Activated CD8-positive, alpha-beta T cell treated with anti-CD3 and anti-CD28 coated beads for 36 hours (primary cell): ENCODE measurements at regions not wholly inside any gene's neighbourhood (a gene's known extent, or its start where the extent isn't known, plus 50 kb on each side); places are given as distances from the start of the nearest gene placed in this dataset.

Source experiments
- ATAC-seq: fragments of 200-7000 bp; cut with Tn5 transposase; one replicate; pipeline ENCODE4 v1.10.0; 2021; ENCODE audit warnings: mild to moderate bottlenecking, moderate library complexity
- CTCF ChIA-PET: fragments of 350-600 bp; sonication (Branson Sonifier 250); formaldehyde crosslinking; loops from one replicate; lab custom pipeline; 2021; ENCODE audit warnings: antibody characterized with exemption; lab: Charles Lee
- POLR2A ChIA-PET: fragments of 350-600 bp; sonication (Branson Sonifier 250); formaldehyde crosslinking; loops from one replicate; lab custom pipeline; 2021; ENCODE audit warnings: antibody characterized with exemption; lab: Charles Lee
- DNase-seq: peaks from one replicate; pipeline ENCODE4 v3.0.0-alpha.2; 2020
- H3K27ac Mint-ChIP-seq: one replicate; pipeline ENCODE4 v1.8.0; 2021; ENCODE audit warnings: mild to moderate bottlenecking, mixed read lengths
- H3K27me3 Mint-ChIP-seq: one replicate; pipeline ENCODE4 v1.8.0; 2021; ENCODE audit warnings: mixed read lengths
- H3K36me3 Mint-ChIP-seq: one replicate; pipeline ENCODE4 v1.8.0; 2021; ENCODE audit warnings: low read depth, mixed read lengths
- H3K4me1 Mint-ChIP-seq: one replicate; pipeline ENCODE4 v1.8.0; 2021; ENCODE audit warnings: low read depth, mixed read lengths
- H3K4me3 Mint-ChIP-seq: one replicate; pipeline ENCODE4 v1.8.0; 2021; ENCODE audit warnings: mild to moderate bottlenecking, moderate library complexity, mixed read lengths
- H3K9me3 Mint-ChIP-seq: one replicate; pipeline ENCODE4 v1.8.0; 2021; ENCODE audit warnings: mixed read lengths
- intact Hi-C: fragments of 100-400 bp; cut with micrococcal nuclease; formaldehyde crosslinking; loops from one replicate; pipeline ENCODE4 v1.10.0; 2022
- TF ChIP-seq, protein P1 (sequence below): fragments of 200-600 bp; IDR thresholded peaks from one replicate; pipeline ENCODE4 v1.8.0; 2022; ENCODE audit warnings: antibody characterized with exemption, mild to moderate bottlenecking

DNA sequence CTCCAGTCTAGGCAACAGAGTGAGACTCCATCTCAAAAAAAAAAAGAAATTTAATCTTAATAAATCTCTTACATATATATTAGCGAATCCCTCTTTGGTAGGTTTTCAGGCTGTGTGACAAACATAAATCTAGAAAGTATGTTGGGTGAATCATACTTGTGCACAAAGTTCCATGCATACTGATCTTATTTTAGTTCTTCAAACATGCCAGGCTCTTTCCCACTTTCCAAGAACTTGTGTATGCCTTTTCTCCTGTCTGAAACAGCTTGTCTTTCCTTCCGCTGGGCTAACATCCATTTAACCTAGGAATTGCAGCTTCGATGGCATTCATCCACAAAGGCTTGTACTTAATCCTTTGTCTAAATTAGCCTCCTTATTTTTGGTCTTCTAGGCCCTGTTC lies 156.6 kb upstream of the CASK start:
- peaks cover 5% of the 10 kb centered on the region for H3K4me1 Mint-ChIP-seq
- DNase-seq (no peak), ATAC-seq (no peak)
- H3K27me3 Mint-ChIP-seq: no peaks in the 10 kb centered on the region
- H3K36me3 Mint-ChIP-seq: no peaks in the 10 kb centered on the region
- ChIA-PET POLR2A (no interaction called here), CTCF (interaction anchor here (0.7 kb wide), 1 partner anchor 392 kb away, joined by 3 read pairs; no protein-coding TSS in a partner anchor)
- no peak overlapping the region for H3K4me3 Mint-ChIP-seq
- no peak overlapping the region for H3K27ac Mint-ChIP-seq
- H3K9me3 Mint-ChIP-seq: no peaks in the 10 kb centered on the region
- TF ChIP-seq, protein P1, sequence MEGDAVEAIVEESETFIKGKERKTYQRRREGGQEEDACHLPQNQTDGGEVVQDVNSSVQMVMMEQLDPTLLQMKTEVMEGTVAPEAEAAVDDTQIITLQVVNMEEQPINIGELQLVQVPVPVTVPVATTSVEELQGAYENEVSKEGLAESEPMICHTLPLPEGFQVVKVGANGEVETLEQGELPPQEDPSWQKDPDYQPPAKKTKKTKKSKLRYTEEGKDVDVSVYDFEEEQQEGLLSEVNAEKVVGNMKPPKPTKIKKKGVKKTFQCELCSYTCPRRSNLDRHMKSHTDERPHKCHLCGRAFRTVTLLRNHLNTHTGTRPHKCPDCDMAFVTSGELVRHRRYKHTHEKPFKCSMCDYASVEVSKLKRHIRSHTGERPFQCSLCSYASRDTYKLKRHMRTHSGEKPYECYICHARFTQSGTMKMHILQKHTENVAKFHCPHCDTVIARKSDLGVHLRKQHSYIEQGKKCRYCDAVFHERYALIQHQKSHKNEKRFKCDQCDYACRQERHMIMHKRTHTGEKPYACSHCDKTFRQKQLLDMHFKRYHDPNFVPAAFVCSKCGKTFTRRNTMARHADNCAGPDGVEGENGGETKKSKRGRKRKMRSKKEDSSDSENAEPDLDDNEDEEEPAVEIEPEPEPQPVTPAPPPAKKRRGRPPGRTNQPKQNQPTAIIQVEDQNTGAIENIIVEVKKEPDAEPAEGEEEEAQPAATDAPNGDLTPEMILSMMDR: no peak
- intact Hi-C loops: no loop called here

DNA sequence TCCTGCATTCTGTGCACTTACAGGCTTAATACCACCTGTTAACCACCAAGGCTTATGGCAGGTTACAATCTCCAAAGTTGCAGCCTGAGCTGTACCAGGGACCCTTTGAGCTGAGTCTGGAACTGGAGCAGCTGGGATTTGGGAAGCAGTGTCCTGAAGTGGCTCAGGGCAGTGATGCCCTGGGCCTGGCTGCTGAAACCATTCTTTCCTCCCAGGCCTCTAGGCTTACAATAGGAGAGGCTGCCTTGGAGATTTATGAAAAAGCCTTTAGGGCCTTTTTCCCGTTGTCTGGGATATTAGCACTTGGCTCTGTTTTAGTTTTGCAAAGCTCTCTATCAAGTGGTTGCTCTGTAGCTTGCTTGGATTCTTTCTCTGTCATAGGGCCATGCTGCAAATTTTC lies 154.3 kb upstream of the CASK start:
- Mint-ChIP-seq H3K4me1 (peaks cover 5% of the 10 kb centered on the region), H3K27me3 (no peaks in the 10 kb centered on the region), H3K4me3 (no peak overlapping the region), H3K36me3 (no peaks in the 10 kb centered on the region), H3K27ac (no peak overlapping the region), H3K9me3 (no peaks in the 10 kb centered on the region)
- intact Hi-C loops: no loop called here
- ChIA-PET CTCF (no interaction called here), POLR2A (no interaction called here)
- ATAC-seq (no peak), DNase-seq (no peak)
- TF ChIP-seq, protein P1: no peak

DNA sequence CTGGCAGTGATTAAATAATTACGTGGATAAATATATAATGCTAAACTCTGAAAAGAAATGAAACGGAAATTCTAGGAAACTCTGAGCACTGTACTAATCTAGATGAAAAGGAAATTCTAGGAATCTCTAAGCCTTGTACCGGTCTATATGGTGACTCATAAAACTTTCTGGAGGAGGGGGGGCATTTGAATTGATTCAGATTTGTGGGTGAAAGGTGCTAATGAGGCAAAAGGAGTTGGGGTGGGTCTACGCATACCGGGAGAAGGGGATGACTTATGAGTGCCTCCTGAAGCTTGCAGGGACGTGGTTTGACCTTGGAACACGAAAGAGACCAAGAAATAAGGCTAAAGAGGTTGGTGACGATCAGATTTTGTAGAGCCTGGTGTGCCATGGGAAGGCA lies 151.7 kb upstream of the CASK start:
- no peaks in the 10 kb centered on the region for H3K36me3 Mint-ChIP-seq
- no peaks in the 10 kb centered on the region for H3K27me3 Mint-ChIP-seq
- POLR2A ChIA-PET: no interaction called here
- H3K27ac Mint-ChIP-seq: no peak overlapping the region
- TF ChIP-seq, protein P1: no peak
- intact Hi-C loops: no loop called here
- no peak for DNase-seq
- H3K9me3 Mint-ChIP-seq: no peaks in the 10 kb centered on the region
- CTCF ChIA-PET: no interaction called here
- ATAC-seq: peak; percentile 13
- H3K4me1 Mint-ChIP-seq: peaks cover 5% of the 10 kb centered on the region
- H3K4me3 Mint-ChIP-seq: no peak overlapping the region

DNA sequence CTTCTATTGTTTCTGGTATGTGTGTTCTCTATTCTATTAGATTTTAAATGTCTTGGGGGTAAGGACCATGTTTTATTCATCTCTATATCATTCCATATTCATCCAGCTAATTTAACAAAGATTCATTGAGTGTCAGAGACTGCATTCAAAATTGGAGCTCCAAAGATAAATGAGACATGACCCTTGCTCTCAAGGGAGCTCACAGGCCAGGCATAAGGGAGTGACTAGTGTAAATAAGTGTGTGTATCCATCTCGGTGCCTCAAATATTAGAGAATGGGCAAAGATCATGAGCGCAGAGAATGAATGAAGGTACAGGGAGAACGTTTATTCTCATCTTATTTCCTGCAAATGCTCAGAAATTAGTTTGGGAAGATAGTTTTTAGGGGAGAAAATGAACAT lies 150.1 kb upstream of the CASK start:
- DNase-seq: no peak
- CTCF ChIA-PET: interaction anchor here (1.0 kb wide), 1 partner anchor 14 kb away, joined by 3 read pairs; no protein-coding TSS in a partner anchor
- Mint-ChIP-seq H3K9me3 (no peaks in the 10 kb centered on the region), H3K4me3 (no peak overlapping the region), H3K4me1 (peaks cover 5% of the 10 kb centered on the region), H3K27ac (no peak overlapping the region), H3K36me3 (no peaks in the 10 kb centered on the region), H3K27me3 (no peaks in the 10 kb centered on the region)
- intact Hi-C loops: no loop called here
- ATAC-seq: no peak
- TF ChIP-seq, protein P1: no peak
- POLR2A ChIA-PET: interaction anchor here (1.0 kb wide), 1 partner anchor 11 kb away, joined by 4 read pairs; no protein-coding TSS in a partner anchor

DNA sequence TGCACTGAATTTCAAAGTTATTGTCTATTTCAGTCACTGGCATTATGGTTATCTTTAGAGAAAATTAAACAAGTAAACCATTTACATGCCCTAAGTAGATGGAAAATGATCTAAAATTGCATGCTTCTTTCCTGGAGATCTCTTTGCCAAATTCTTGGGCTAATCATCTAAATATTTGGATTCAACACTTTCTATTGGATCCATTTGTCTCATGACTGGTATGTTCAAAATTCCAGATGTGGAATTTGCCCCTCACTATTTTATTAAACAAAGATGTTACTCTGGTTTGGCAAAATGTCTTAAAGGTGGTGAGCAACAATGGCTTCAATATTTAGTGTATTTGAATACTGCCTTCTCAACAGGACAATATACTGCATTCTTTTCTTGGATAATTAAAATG lies 147.5 kb upstream of the CASK start:
- DNase-seq (no peak), ATAC-seq (no peak)
- intact Hi-C loops: no loop called here
- no peaks in the 10 kb centered on the region for H3K36me3 Mint-ChIP-seq
- CTCF ChIA-PET: no interaction called here
- TF ChIP-seq, protein P1: no peak
- peaks cover 5% of the 10 kb centered on the region for H3K4me1 Mint-ChIP-seq
- H3K27me3 Mint-ChIP-seq: no peaks in the 10 kb centered on the region
- no peak overlapping the region for H3K27ac Mint-ChIP-seq
- no peak overlapping the region for H3K4me3 Mint-ChIP-seq
- POLR2A ChIA-PET: no interaction called here
- no peaks in the 10 kb centered on the region for H3K9me3 Mint-ChIP-seq
